Glutamatergic neuron (in vitro differentiated cells): ENCODE measurements at regions not wholly inside any gene's neighbourhood (a gene's known extent, or its start where the extent isn't known, plus 50 kb on each side); places are given as distances from the start of the nearest gene placed in this dataset.

Source experiments
- DNase-seq: peaks from one replicate; pipeline ENCODE4 v3.0.0; 2022
- H3K27ac Mint-ChIP-seq: one replicate; pipeline ENCODE4 v1.8.0; 2020; ENCODE audit warnings: mild to moderate bottlenecking, mixed read lengths, inconsistent platforms; ENCODE audit not compliant: unreplicated experiment
- H3K27me3 Mint-ChIP-seq: one replicate; pipeline ENCODE4 v1.8.0; 2020; ENCODE audit warnings: mild to moderate bottlenecking, moderate library complexity, mixed read lengths, inconsistent platforms; ENCODE audit not compliant: unreplicated experiment
- H3K36me3 Mint-ChIP-seq: one replicate; pipeline ENCODE4 v1.8.0; 2020; ENCODE audit warnings: mild to moderate bottlenecking, mixed read lengths, inconsistent platforms; ENCODE audit not compliant: unreplicated experiment
- H3K4me1 Mint-ChIP-seq: one replicate; pipeline ENCODE4 v1.8.0; 2020; ENCODE audit warnings: mild to moderate bottlenecking, low read depth, mixed read lengths, inconsistent platforms; ENCODE audit not compliant: unreplicated experiment
- H3K4me3 Mint-ChIP-seq: one replicate; pipeline ENCODE4 v1.8.0; 2020; ENCODE audit warnings: mild to moderate bottlenecking, mixed read lengths, inconsistent platforms; ENCODE audit not compliant: unreplicated experiment
- H3K9me3 Mint-ChIP-seq: one replicate; pipeline ENCODE4 v1.8.0; 2020; ENCODE audit warnings: mild to moderate bottlenecking, moderate library complexity, mixed read lengths, inconsistent platforms; ENCODE audit not compliant: unreplicated experiment
- CTCF ChIP-seq: fragments of 200-600 bp; sonication (generic); IDR thresholded peaks from one replicate; pipeline ENCODE4 v1.5.0; 2021; ENCODE audit not compliant: partially characterized antibody, unreplicated experiment

- H3K36me3 Mint-ChIP-seq = peaks cover 22% of the 10 kb centered on the region
- no peak overlapping the region for H3K4me3 Mint-ChIP-seq
- H3K27ac Mint-ChIP-seq = no peak overlapping the region
- H3K27me3 Mint-ChIP-seq = no peaks in the 10 kb centered on the region
- H3K9me3 Mint-ChIP-seq = peaks cover 9% of the 10 kb centered on the region
- no peak for TF ChIP-seq CTCF
- H3K4me1 Mint-ChIP-seq = no peaks in the 10 kb centered on the region
- DNase-seq = no peak
Observed at GRCh38 chr6:19515939-19516338, 321.2 kb upstream of the ID4 start.

- Mint-ChIP-seq H3K27ac (no peak overlapping the region), H3K9me3 (peaks cover 6% of the 10 kb centered on the region), H3K27me3 (no peaks in the 10 kb centered on the region), H3K4me3 (no peak overlapping the region), H3K36me3 (peaks cover 12% of the 10 kb centered on the region), H3K4me1 (no peaks in the 10 kb centered on the region)
- TF ChIP-seq CTCF = no peak
- DNase-seq = no peak
Observed at GRCh38 chr6:19519941-19520340, 317.2 kb upstream of the ID4 start.

GRCh38 chr6:19524366-19525186, 312.6 kb upstream of the ID4 start:
- no peaks in the 10 kb centered on the region for H3K27me3 Mint-ChIP-seq
- H3K4me1 Mint-ChIP-seq = no peaks in the 10 kb centered on the region
- no peaks in the 10 kb centered on the region for H3K36me3 Mint-ChIP-seq
- DNase-seq = no peak
- no peaks in the 10 kb centered on the region for H3K9me3 Mint-ChIP-seq
- no peak overlapping the region for H3K27ac Mint-ChIP-seq
- TF ChIP-seq CTCF = no peak
- no peak overlapping the region for H3K4me3 Mint-ChIP-seq

GRCh38 chr6:19525673-19526072, 311.5 kb upstream of the ID4 start:
- H3K36me3 Mint-ChIP-seq = no peaks in the 10 kb centered on the region
- no peak overlapping the region for H3K27ac Mint-ChIP-seq
- no peaks in the 10 kb centered on the region for H3K4me1 Mint-ChIP-seq
- H3K4me3 Mint-ChIP-seq = no peak overlapping the region
- H3K27me3 Mint-ChIP-seq = no peaks in the 10 kb centered on the region
- no peaks in the 10 kb centered on the region for H3K9me3 Mint-ChIP-seq
- no peak for DNase-seq
- TF ChIP-seq CTCF = no peak

- Mint-ChIP-seq H3K4me1 (no peaks in the 10 kb centered on the region), H3K27ac (no peak overlapping the region), H3K9me3 (no peaks in the 10 kb centered on the region), H3K36me3 (no peaks in the 10 kb centered on the region), H3K4me3 (no peak overlapping the region), H3K27me3 (no peaks in the 10 kb centered on the region)
- TF ChIP-seq CTCF = no peak
- DNase-seq = no peak
Observed at GRCh38 chr6:19530188-19530587, 307.0 kb upstream of the ID4 start.
